Endothelial cell of umbilical vein (primary cell): ENCODE measurements at regions not wholly inside any gene's neighbourhood (a gene's known extent, or its start where the extent isn't known, plus 50 kb on each side); places are given as distances from the start of the nearest gene placed in this dataset.
A peak's percentile ranks its signal among the peaks of the same experiment; 100 is the strongest.

Source experiments
- BruUV-seq: library from RNA; stranded (reverse); fragments of 400-500 nt; replicated peaks from 2 replicates; lab custom pipeline; 2021; lab: Mats Ljungman, UMichigan
- CTCF ChIA-PET: fragments of 300-600, 350-600 bp; sonication (Branson Sonifier 250); formaldehyde crosslinking; loops from one replicate; lab custom pipeline; 2021; ENCODE audit warnings: antibody characterized with exemption, inconsistent platforms; lab: Charles Lee
- POLR2A ChIA-PET: fragments of 300-600, 350-600 bp; sonication (Branson Sonifier 250); formaldehyde crosslinking; loops from one replicate; lab custom pipeline; 2021; ENCODE audit warnings: antibody characterized with exemption, inconsistent platforms; lab: Charles Lee
- DNase-seq: peaks from one replicate; pipeline ENCODE4 v3.0.0-alpha.2; 2011; ENCODE audit warnings: low read depth, low spot score
- FAIRE-seq: peaks from 2 replicates; lab custom pipeline; 2011; peaks lifted over from hg19 to GRCh38; lab: Jason Lieb, UNC
- H2AFZ ChIP-seq: 2 replicates; pipeline ENCODE4 v1.6.0; 2012; ENCODE audit warnings: low read depth, low read length, control low read depth, inconsistent platforms
- H3K27ac ChIP-seq: 2 replicates; pipeline ENCODE4 v1.5.1; 2011; ENCODE audit warnings: low read depth, mild to moderate bottlenecking, control low read depth, low read length, moderate library complexity; ENCODE audit not compliant: insufficient read depth
- H3K27me3 ChIP-seq, 2 experiments: 2 replicates each; pipeline versions ENCODE4 v1.6.0 to v1.6.1; 2011; ENCODE audit warnings: low read length in 2 of 2, mixed read lengths in 1 of 2; ENCODE audit not compliant: control insufficient read depth in 2 of 2, insufficient read depth in 2 of 2
- H3K36me3 ChIP-seq, 2 experiments: 2 replicates in 1 of 2; 3 replicates in 1 of 2; pipeline ENCODE4 v1.5.1; 2011; ENCODE audit warnings: low read length in 2 of 2, mild to moderate bottlenecking in 1 of 2, moderate library complexity in 1 of 2; ENCODE audit not compliant: control insufficient read depth in 2 of 2, insufficient read depth in 2 of 2; ENCODE audit errors: extremely low read depth in 1 of 2
- H3K4me1 ChIP-seq: 3 replicates; pipeline ENCODE4 v1.5.1; 2011; ENCODE audit warnings: mild to moderate bottlenecking, low read length; ENCODE audit not compliant: control insufficient read depth, insufficient read depth; ENCODE audit errors: extremely low read depth
- H3K4me2 ChIP-seq: 2 replicates; pipeline ENCODE4 v1.6.1; 2011; ENCODE audit warnings: low read length, control low read depth, mixed read lengths; ENCODE audit not compliant: insufficient read depth
- H3K4me3 ChIP-seq, 3 experiments: fragments of 200-600 bp in 1 of 3; sonication (generic), shearing (Covaris generic) in 1 of 3; replicated peaks in 1 of 3; 2 replicates each; pipeline ENCODE4 v1.5.1; 2011 to 2016; ENCODE audit warnings: control low read depth in 3 of 3, low read length in 3 of 3, mild to moderate bottlenecking in 2 of 3, inconsistent platforms in 1 of 3, low read depth in 1 of 3, moderate library complexity in 1 of 3; ENCODE audit not compliant: insufficient read depth in 1 of 3
- H3K79me2 ChIP-seq: 2 replicates; pipeline ENCODE4 v1.6.0; 2012; ENCODE audit warnings: low read length, inconsistent platforms; ENCODE audit not compliant: control insufficient read depth, insufficient read depth
- H3K9ac ChIP-seq: replicated peaks from 2 replicates; pipeline ENCODE3; 2011; ENCODE audit warnings: low read length, control low read depth; ENCODE audit not compliant: insufficient read depth; ENCODE audit errors: extremely low read depth
- H3K9me1 ChIP-seq: replicated peaks from 3 replicates; pipeline ENCODE4 v1.6.0; 2011; ENCODE audit warnings: mild to moderate bottlenecking, low read length; ENCODE audit not compliant: control insufficient read depth, insufficient read depth; ENCODE audit errors: extremely low read depth
- H3K9me3 ChIP-seq: replicated peaks from 2 replicates; pipeline ENCODE4 v1.5.1; 2012; ENCODE audit warnings: low read length, inconsistent platforms; ENCODE audit not compliant: control insufficient read depth, insufficient read depth
- H4K20me1 ChIP-seq: replicated peaks from 2 replicates; pipeline ENCODE3; 2011; ENCODE audit warnings: mild to moderate bottlenecking, low read length; ENCODE audit not compliant: control insufficient read depth, insufficient read depth; ENCODE audit errors: extremely low read depth
- CTCF ChIP-seq, 2 donors: IDR thresholded peaks; 1 replicate in 1 of 2; 2 replicates in 1 of 2; pipeline ENCODE4 v1.5.1; 2011; ENCODE audit warnings: low read length in 2 of 2, mild to moderate bottlenecking in 2 of 2, moderate library complexity in 2 of 2, control low read depth in 1 of 2, inconsistent platforms in 1 of 2, low read depth in 1 of 2; ENCODE audit not compliant: insufficient read depth in 1 of 2; ENCODE audit errors: extremely low read depth in 1 of 2
- EZH2 ChIP-seq: IDR thresholded peaks from 2 replicates; pipeline ENCODE4 v1.6.1; 2012; ENCODE audit warnings: borderline replicate concordance, low read depth, mild to moderate bottlenecking, moderate library complexity, low read length, inconsistent platforms; ENCODE audit not compliant: severe bottlenecking
- GATA2 ChIP-seq: IDR thresholded peaks from 2 replicates; pipeline ENCODE4 v1.7.0; 2011; ENCODE audit warnings: low read depth, mild to moderate bottlenecking, moderate library complexity, mixed read lengths, low read length; ENCODE audit not compliant: insufficient read length, insufficient read depth
- MAX ChIP-seq: IDR thresholded peaks from 2 replicates; pipeline ENCODE4 v1.6.1; 2011; ENCODE audit not compliant: insufficient read depth, insufficient read length
- MYC ChIP-seq: IDR thresholded peaks from one replicate; pipeline ENCODE4 v1.6.1; 2011; ENCODE audit warnings: mild to moderate bottlenecking, low read depth, low read length
- POLR2A ChIP-seq: IDR thresholded peaks from 2 replicates; pipeline ENCODE4 v1.6.1; 2012; ENCODE audit warnings: low read depth, mild to moderate bottlenecking, control low read depth, low read length
- POLR2AphosphoS5 ChIP-seq: IDR thresholded peaks from 2 replicates; pipeline ENCODE4 v1.6.1; 2012; ENCODE audit warnings: low read depth, mild to moderate bottlenecking, control low read depth, low read length, moderate library complexity; ENCODE audit not compliant: insufficient read depth
- dilution Hi-C: fragments of 300-500 bp; cut with MboI; formaldehyde crosslinking; loops from one replicate; pipeline ENCODE4 v1.15.0; 2019; ENCODE audit warnings: low sequenced_read_pairs; ENCODE audit not compliant: extremely low pct_ligation_motif_present
- intact Hi-C: fragments of 100-400 bp; cut with micrococcal nuclease; formaldehyde crosslinking; loops from one replicate; pipeline ENCODE4 v1.10.0; 2022

- TF ChIP-seq MYC (no peak), GATA2 (no peak), POLR2A (no peak), POLR2AphosphoS5 (no peak)
- CTCF ChIA-PET, result interaction anchor here (0.7 to 1.3 kb wide), 4 partner anchors 28 to 371 kb away, joined by 3 to 4 read pairs (median 3); no protein-coding TSS in a partner anchor
- dilution Hi-C loops, result no loop called here
- Histone ChIP-seq H3K9me1 (no peaks in the 10 kb centered on the region), H3K9me3 (no peaks in the 10 kb centered on the region), H4K20me1 (no peaks in the 10 kb centered on the region), H3K36me3 (no peaks in the 10 kb centered on the region), H3K4me2 (no peak overlapping the region), H3K9ac (no peak overlapping the region), H3K27ac (no peak overlapping the region), H3K79me2 (no peaks in the 10 kb centered on the region), H3K4me1 (no peaks in the 10 kb centered on the region), H3K4me3 (no peak overlapping the region), H3K27me3 (no peaks in the 10 kb centered on the region), H2AFZ (no peak overlapping the region)
- intact Hi-C loops, result no loop called here
- no TSS peak for BruUV-seq
- DNase-seq (peak; percentile 37), FAIRE-seq (no peak)
- POLR2A ChIA-PET, result no interaction called here
These were observed 1390.5 kb downstream of the EFNB2 start for GRCh38 chr13:105144936-105145335.

GRCh38 chr13:105144020-105144419 lies 1391.4 kb downstream of the EFNB2 start:
- DNase-seq (no peak), FAIRE-seq (no peak)
- no peaks in the 10 kb centered on the region for H3K9me3 ChIP-seq
- TF ChIP-seq MAX (no peak), CTCF (IDR thresholded peaks at IDR 0.05; ENCODE audit: extremely low read depth in 1 of 2, insufficient read depth in 1 of 2, low read depth in 1 of 2, low read length in 2 of 2) (no peak), EZH2 (no peak), GATA2 (no peak), MYC (no peak), POLR2AphosphoS5 (no peak)
- no peak overlapping the region for H3K4me2 ChIP-seq
- CTCF ChIA-PET, result interaction anchor here (0.7 to 1.3 kb wide), 2 partner anchors 40 to 370 kb away, joined by 3 to 4 read pairs; no protein-coding TSS in a partner anchor
- H3K9ac ChIP-seq, result no peak overlapping the region
- H2AFZ ChIP-seq, result no peak overlapping the region
- H3K79me2 ChIP-seq, result no peaks in the 10 kb centered on the region
- POLR2A ChIA-PET, result no interaction called here
- H3K9me1 ChIP-seq, result no peaks in the 10 kb centered on the region
- intact Hi-C loops (no loop called here), dilution Hi-C loops (no loop called here)
- no peaks in the 10 kb centered on the region for H4K20me1 ChIP-seq
- H3K27me3 ChIP-seq, result no peaks in the 10 kb centered on the region
- BruUV-seq, result no TSS peak
- H3K4me1 ChIP-seq, result no peaks in the 10 kb centered on the region
- H3K27ac ChIP-seq, result no peak overlapping the region
- no peaks in the 10 kb centered on the region for H3K36me3 ChIP-seq
- H3K4me3 ChIP-seq, result no peak overlapping the region
